K562 (cell line): ENCODE measurements at regions not wholly inside any gene's neighbourhood (a gene's known extent, or its start where the extent isn't known, plus 50 kb on each side); places are given as distances from the start of the nearest gene placed in this dataset.

Experiments used
- ATAC-seq: fragments of 200-7000 bp; cut with Tn5 transposase; 3 replicates; pipeline ENCODE4 v1.9.1; 2020; ENCODE audit warnings: moderate library complexity
- BruUV-seq: library from RNA; stranded (reverse); fragments of 400-500 nt; replicated peaks from 2 replicates; lab custom pipeline; 2021; lab: Mats Ljungman, UMichigan
- CTCF ChIA-PET: fragments of 300-600 bp; formaldehyde crosslinking; extraction: SDS; loops from one replicate; lab custom pipeline; 2021; ENCODE audit warnings: low intra/inter-chr PET ratio; lab: Yijun Ruan, JAX
- POLR2A ChIA-PET: fragments of 300-600, 350-650 bp; sonication (Branson Sonifier 250); formaldehyde crosslinking; extraction: SDS; loops from one replicate; lab custom pipeline; 2021; ENCODE audit warnings: antibody characterized with exemption, inconsistent platforms; lab: Yijun Ruan, JAX
- DNase-seq, 4 experiments: peaks; one replicate each; pipeline versions ENCODE4 v3.0.0 to v3.0.0-alpha.2; 2011 to 2018; ENCODE audit warnings: low spot score in 3 of 4, mixed read lengths in 3 of 4; ENCODE audit errors: extremely low read depth in 1 of 4
- FAIRE-seq: peaks from 2 replicates; lab custom pipeline; 2011; peaks lifted over from hg19 to GRCh38; lab: Jason Lieb, UNC
- H2AFZ ChIP-seq: 2 replicates; pipeline ENCODE4 v1.6.0; 2011; ENCODE audit warnings: low read depth, low read length, control low read depth, inconsistent platforms
- H3K27ac ChIP-seq: fragments of 200-600 bp; 3 replicates; pipeline ENCODE4 v1.8.0; 2011; ENCODE audit warnings: low read depth, mild to moderate bottlenecking, control low read depth, inconsistent platforms, low read length, moderate library complexity, mixed read lengths; ENCODE audit errors: extremely low read depth
- H3K27me3 ChIP-seq, 2 experiments: fragments of 300-600 bp in 1 of 2; 2 replicates in 1 of 2; 3 replicates in 1 of 2; pipeline versions ENCODE4 v1.6.0 to v1.8.0; 2011; ENCODE audit warnings: inconsistent platforms in 2 of 2, low read length in 2 of 2, mild to moderate bottlenecking in 1 of 2, mixed read lengths in 1 of 2, moderate library complexity in 1 of 2; ENCODE audit not compliant: control insufficient read depth in 2 of 2, insufficient read depth in 2 of 2
- H3K36me3 ChIP-seq: fragments of 300-600 bp; 3 replicates; pipeline ENCODE4 v1.8.0; 2011; ENCODE audit warnings: mild to moderate bottlenecking, low read length, inconsistent platforms; ENCODE audit not compliant: control insufficient read depth, insufficient read depth
- H3K4me1 ChIP-seq, 2 experiments: fragments of 200-600 bp in 1 of 2; replicated peaks in 1 of 2; 2 replicates in 1 of 2; 3 replicates in 1 of 2; pipeline versions ENCODE4 v1.5.1 to v1.8.0; 2011; ENCODE audit warnings: inconsistent platforms in 2 of 2, low read length in 2 of 2, mild to moderate bottlenecking in 1 of 2, mixed read lengths in 1 of 2, moderate library complexity in 1 of 2; ENCODE audit not compliant: control insufficient read depth in 2 of 2, insufficient read depth in 2 of 2
- H3K4me2 ChIP-seq: 2 replicates; pipeline ENCODE4 v1.6.1; 2011; ENCODE audit warnings: low read length, control low read depth, inconsistent platforms, mixed read lengths; ENCODE audit not compliant: insufficient read depth
- H3K4me3 ChIP-seq: fragments of 200-600 bp; sonication (generic), shearing (Covaris generic); 2 replicates; pipeline ENCODE4 v1.5.1; 2016; ENCODE audit warnings: control low read depth, inconsistent platforms
- H3K79me2 ChIP-seq: fragments of 200-600 bp; 3 replicates; pipeline ENCODE4 v1.8.0; 2011; ENCODE audit warnings: low read length, inconsistent platforms; ENCODE audit not compliant: control insufficient read depth, insufficient read depth
- H3K9ac ChIP-seq, 2 experiments: 2 replicates each; pipeline versions ENCODE4 v1.6.0 to v1.6.1; 2011; ENCODE audit warnings: low read depth in 2 of 2, low read length in 2 of 2, control low read depth in 1 of 2, inconsistent platforms in 1 of 2, mild to moderate bottlenecking in 1 of 2, mixed read lengths in 1 of 2; ENCODE audit not compliant: insufficient read depth in 1 of 2
- H3K9me1 ChIP-seq: one replicate; pipeline ENCODE4 v1.6.0; 2011; ENCODE audit warnings: inconsistent platforms, mild to moderate bottlenecking, low read length, moderate library complexity; ENCODE audit not compliant: control insufficient read depth, insufficient read depth
- H3K9me3 ChIP-seq: replicated peaks from 2 replicates; pipeline ENCODE4 v1.5.1; 2011; ENCODE audit warnings: low read depth, low read length, inconsistent platforms; ENCODE audit not compliant: control insufficient read depth, insufficient read depth
- H4K20me1 ChIP-seq: replicated peaks from 2 replicates; pipeline ENCODE4 v1.6.1; 2011; ENCODE audit warnings: low read length, inconsistent platforms, mixed read lengths; ENCODE audit not compliant: control insufficient read depth, insufficient read depth
- FOSL1 ChIP-seq: fragments of 200-800 bp; sonication (Bioruptor generic); conservative IDR thresholded peaks from 2 replicates; pipeline ENCODE4 v1.6.1; 2016; ENCODE audit warnings: missing genetic modification characterization, missing compliant biosample characterization
- FOXJ3 ChIP-seq: sonication (generic); formaldehyde crosslinking; IDR thresholded peaks from 2 replicates; pipeline ENCODE4 v1.4.0; 2020; ENCODE audit warnings: mild to moderate bottlenecking, missing genetic modification reagents
- GABPB1 ChIP-seq: sonication (generic); formaldehyde crosslinking; IDR thresholded peaks from 2 replicates; pipeline ENCODE4 v1.8.0; 2022; ENCODE audit warnings: mild to moderate bottlenecking, missing genetic modification reagents
- NFXL1 ChIP-seq: fragments of 450-650 bp; formaldehyde crosslinking; IDR thresholded peaks from 2 replicates; pipeline ENCODE4 v1.4.0; 2021; ENCODE audit warnings: mild to moderate bottlenecking
- RAD21 ChIP-seq, 2 experiments: fragments of 250-450 bp in 1 of 2; fragments of 450-650 bp in 1 of 2; sonication (Bioruptor Pico) in 1 of 2; formaldehyde crosslinking in 1 of 2; IDR thresholded peaks in 1 of 2; conservative IDR thresholded peaks in 1 of 2; 2 replicates each; pipeline versions ENCODE4 v1.4.0 to v1.8.0; 2020 to 2022; ENCODE audit warnings: mild to moderate bottlenecking in 2 of 2, moderate library complexity in 1 of 2
- SNIP1 ChIP-seq: fragments of 450-650 bp; IDR thresholded peaks from 2 replicates; pipeline ENCODE4 v1.7.1; 2017; ENCODE audit warnings: low read depth, mild to moderate bottlenecking
- SRSF1 ChIP-seq: fragments of 200-400 bp; formaldehyde crosslinking; IDR thresholded peaks from 2 replicates; pipeline ENCODE4 v1.6.1; 2017; ENCODE audit warnings: mild to moderate bottlenecking, low read depth, low read length, moderate library complexity
- ZFPM2 ChIP-seq: fragments of 250-450 bp; sonication (Bioruptor Pico); IDR thresholded peaks from 2 replicates; pipeline ENCODE4 v1.5.1; 2022; ENCODE audit warnings: mild to moderate bottlenecking
- ZNF146 ChIP-seq: IDR thresholded peaks from one replicate; pipeline ENCODE4 v1.6.1; 2018; ENCODE audit warnings: missing compliant biosample characterization; ENCODE audit not compliant: unreplicated experiment
- ZNF184 ChIP-seq: sonication (generic); formaldehyde crosslinking; IDR thresholded peaks from 2 replicates; pipeline ENCODE4 v1.5.0; 2020; ENCODE audit warnings: missing genetic modification reagents
- ZNF239 ChIP-seq: fragments of 250-450 bp; sonication (Bioruptor Pico); IDR thresholded peaks from 2 replicates; pipeline ENCODE4 v1.4.0; 2020; ENCODE audit warnings: mild to moderate bottlenecking
- ZNF431 ChIP-seq: sonication (generic); formaldehyde crosslinking; IDR thresholded peaks from 2 replicates; pipeline ENCODE4 v1.8.0; 2022; ENCODE audit warnings: mild to moderate bottlenecking, missing genetic modification reagents
- ZNF668 ChIP-seq: fragments of 250-450 bp; sonication (Bioruptor Pico); IDR thresholded peaks from 2 replicates; pipeline ENCODE4 v1.8.0; 2022; ENCODE audit warnings: mild to moderate bottlenecking, inconsistent platforms
- ZNF699 ChIP-seq: fragments of 250-450 bp; sonication (Bioruptor Pico); IDR thresholded peaks from 2 replicates; pipeline ENCODE4 v1.8.0; 2021; ENCODE audit warnings: mild to moderate bottlenecking, moderate library complexity; ENCODE audit not compliant: insufficient replicate concordance
- ZNF79 ChIP-seq: fragments of 250-450 bp; sonication (Bioruptor Pico); IDR thresholded peaks from 2 replicates; pipeline ENCODE4 v1.4.0; 2020; ENCODE audit warnings: low read depth, mild to moderate bottlenecking, moderate library complexity
- WGBS: fragments of 100-300 bp; shearing (Covaris generic); methylation state at CpG from one replicate; pipeline ENCODE4 v1.1.6; 2016; ENCODE audit warnings: low coverage, mixed read lengths; ENCODE audit not compliant: insufficient coverage; ENCODE audit errors: missing lambda C conversion rate; 5-methylcytosine and 5-hydroxymethylcytosine counted together
- in situ Hi-C: fragments of 300-500 bp; cut with MboI; formaldehyde crosslinking; loops from 4 replicates; pipeline ENCODE4 v1.15.0; 2018; ENCODE audit warnings: inconsistent platforms, mixed read lengths
- intact Hi-C: fragments of 100-400 bp; cut with micrococcal nuclease; formaldehyde crosslinking; loops from 2 replicates; pipeline ENCODE4 v1.14.2; 2022
- TF ChIP-seq, protein P1 (sequence below): fragments of 450-650 bp; formaldehyde crosslinking; IDR thresholded peaks from 2 replicates; pipeline ENCODE4 v1.4.0; 2022; ENCODE audit warnings: mild to moderate bottlenecking, moderate library complexity
- TF ChIP-seq, protein P2 (sequence below): fragments of 250-450 bp; sonication (Bioruptor Pico); IDR thresholded peaks from 2 replicates; pipeline ENCODE4 v1.5.0; 2021
- TF ChIP-seq, protein P3 (sequence below), 3 experiments: fragments of 200-800 bp in 1 of 3; fragments of 250-450 bp in 1 of 3; fragments of 450-650 bp in 1 of 3; sonication (Bioruptor Pico) in 1 of 3; sonication (Bioruptor generic) in 1 of 3; formaldehyde crosslinking in 1 of 3; IDR thresholded peaks; 2 replicates each; pipeline versions ENCODE4 v1.6.1 to v1.8.0; 2016 to 2022; ENCODE audit warnings: mild to moderate bottlenecking in 2 of 3, missing genetic modification characterization in 2 of 3, missing compliant biosample characterization in 1 of 3, moderate library complexity in 1 of 3
- TF ChIP-seq, protein P4 (sequence below): sonication (generic); formaldehyde crosslinking; IDR thresholded peaks from 2 replicates; pipeline ENCODE4 v1.8.0; 2022; ENCODE audit warnings: missing genetic modification reagents, mild to moderate bottlenecking, borderline replicate concordance

DNA sequence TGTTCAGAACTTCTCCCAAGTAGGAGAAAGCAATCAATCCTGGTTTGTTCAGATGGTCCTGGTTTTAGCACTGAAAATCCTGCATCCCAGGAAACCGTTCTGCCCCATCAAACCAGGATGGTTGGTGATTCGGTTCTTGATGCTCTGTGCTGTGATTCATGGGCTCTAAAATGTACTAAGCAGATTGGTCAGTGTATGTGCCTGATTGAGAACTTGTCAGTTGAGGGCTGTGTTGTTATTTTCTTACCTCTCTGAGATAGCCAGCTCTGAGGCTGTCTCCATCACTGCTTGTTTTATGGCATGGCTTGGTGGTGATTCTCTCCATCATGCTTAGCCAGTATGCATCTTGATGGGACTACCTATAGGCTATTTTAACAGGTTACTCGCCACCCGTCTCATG, 246.9 kb upstream of the RBFOX1 start:
- 0% methylated on average over 4 of the region's 4 CpGs for WGBS
- CTCF ChIA-PET: no interaction called here

More for the DNA sequence above, 246.9 kb upstream of the RBFOX1 start:
- Histone ChIP-seq H3K36me3 (no peaks in the 10 kb centered on the region), H3K9me3 (no peaks in the 10 kb centered on the region), H4K20me1 (no peaks in the 10 kb centered on the region), H3K9me1 (no peaks in the 10 kb centered on the region), H3K4me3 (no peak overlapping the region), H3K79me2 (no peaks in the 10 kb centered on the region), H2AFZ (no peak overlapping the region), H3K4me2 (no peak overlapping the region), H3K27me3 (no peaks in the 10 kb centered on the region; a peak in 1 of 5 replicates), H3K9ac (no peak overlapping the region), H3K27ac (no peak overlapping the region), H3K4me1 (no peaks in the 10 kb centered on the region)
- intact Hi-C loops: no loop called here
- ATAC-seq (no peak), DNase-seq (no peak), FAIRE-seq (no peak)
- in situ Hi-C loops: no loop called here
- TF ChIP-seq, protein P1, sequence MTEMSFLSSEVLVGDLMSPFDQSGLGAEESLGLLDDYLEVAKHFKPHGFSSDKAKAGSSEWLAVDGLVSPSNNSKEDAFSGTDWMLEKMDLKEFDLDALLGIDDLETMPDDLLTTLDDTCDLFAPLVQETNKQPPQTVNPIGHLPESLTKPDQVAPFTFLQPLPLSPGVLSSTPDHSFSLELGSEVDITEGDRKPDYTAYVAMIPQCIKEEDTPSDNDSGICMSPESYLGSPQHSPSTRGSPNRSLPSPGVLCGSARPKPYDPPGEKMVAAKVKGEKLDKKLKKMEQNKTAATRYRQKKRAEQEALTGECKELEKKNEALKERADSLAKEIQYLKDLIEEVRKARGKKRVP (CRISPR knock-in tag): no peak
- TF ChIP-seq, protein P2, sequence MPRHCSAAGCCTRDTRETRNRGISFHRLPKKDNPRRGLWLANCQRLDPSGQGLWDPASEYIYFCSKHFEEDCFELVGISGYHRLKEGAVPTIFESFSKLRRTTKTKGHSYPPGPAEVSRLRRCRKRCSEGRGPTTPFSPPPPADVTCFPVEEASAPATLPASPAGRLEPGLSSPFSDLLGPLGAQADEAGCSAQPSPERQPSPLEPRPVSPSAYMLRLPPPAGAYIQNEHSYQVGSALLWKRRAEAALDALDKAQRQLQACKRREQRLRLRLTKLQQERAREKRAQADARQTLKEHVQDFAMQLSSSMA (CRISPR knock-in tag): no peak
- no peak for TF ChIP-seq ZNF239 (CRISPR knock-in tag)
- TF ChIP-seq ZFPM2 (CRISPR knock-in tag): no peak
- TF ChIP-seq, protein P3, sequence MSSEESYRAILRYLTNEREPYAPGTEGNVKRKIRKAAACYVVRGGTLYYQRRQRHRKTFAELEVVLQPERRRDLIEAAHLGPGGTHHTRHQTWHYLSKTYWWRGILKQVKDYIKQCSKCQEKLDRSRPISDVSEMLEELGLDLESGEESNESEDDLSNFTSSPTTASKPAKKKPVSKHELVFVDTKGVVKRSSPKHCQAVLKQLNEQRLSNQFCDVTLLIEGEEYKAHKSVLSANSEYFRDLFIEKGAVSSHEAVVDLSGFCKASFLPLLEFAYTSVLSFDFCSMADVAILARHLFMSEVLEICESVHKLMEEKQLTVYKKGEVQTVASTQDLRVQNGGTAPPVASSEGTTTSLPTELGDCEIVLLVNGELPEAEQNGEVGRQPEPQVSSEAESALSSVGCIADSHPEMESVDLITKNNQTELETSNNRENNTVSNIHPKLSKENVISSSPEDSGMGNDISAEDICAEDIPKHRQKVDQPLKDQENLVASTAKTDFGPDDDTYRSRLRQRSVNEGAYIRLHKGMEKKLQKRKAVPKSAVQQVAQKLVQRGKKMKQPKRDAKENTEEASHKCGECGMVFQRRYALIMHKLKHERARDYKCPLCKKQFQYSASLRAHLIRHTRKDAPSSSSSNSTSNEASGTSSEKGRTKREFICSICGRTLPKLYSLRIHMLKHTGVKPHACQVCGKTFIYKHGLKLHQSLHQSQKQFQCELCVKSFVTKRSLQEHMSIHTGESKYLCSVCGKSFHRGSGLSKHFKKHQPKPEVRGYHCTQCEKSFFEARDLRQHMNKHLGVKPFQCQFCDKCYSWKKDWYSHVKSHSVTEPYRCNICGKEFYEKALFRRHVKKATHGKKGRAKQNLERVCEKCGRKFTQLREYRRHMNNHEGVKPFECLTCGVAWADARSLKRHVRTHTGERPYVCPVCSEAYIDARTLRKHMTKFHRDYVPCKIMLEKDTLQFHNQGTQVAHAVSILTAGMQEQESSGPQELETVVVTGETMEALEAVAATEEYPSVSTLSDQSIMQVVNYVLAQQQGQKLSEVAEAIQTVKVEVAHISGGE (CRISPR knock-in tag; IDR thresholded peaks at IDR 0.05): no peak
- TF ChIP-seq ZNF668 (CRISPR knock-in tag): no peak
- TF ChIP-seq, protein P4, sequence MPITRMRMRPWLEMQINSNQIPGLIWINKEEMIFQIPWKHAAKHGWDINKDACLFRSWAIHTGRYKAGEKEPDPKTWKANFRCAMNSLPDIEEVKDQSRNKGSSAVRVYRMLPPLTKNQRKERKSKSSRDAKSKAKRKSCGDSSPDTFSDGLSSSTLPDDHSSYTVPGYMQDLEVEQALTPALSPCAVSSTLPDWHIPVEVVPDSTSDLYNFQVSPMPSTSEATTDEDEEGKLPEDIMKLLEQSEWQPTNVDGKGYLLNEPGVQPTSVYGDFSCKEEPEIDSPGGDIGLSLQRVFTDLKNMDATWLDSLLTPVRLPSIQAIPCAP: no peak
- no peak for TF ChIP-seq ZNF146 (CRISPR knock-in tag)
- no peak for TF ChIP-seq ZNF184 (CRISPR knock-in tag)
- no peak for TF ChIP-seq GABPB1 (CRISPR knock-in tag)
- no peak for TF ChIP-seq SRSF1
- no peak for TF ChIP-seq ZNF699
- no peak for TF ChIP-seq RAD21 (CRISPR knock-in tag; conservative IDR thresholded peaks at IDR 0.05 in 1 of 2, IDR thresholded peaks at IDR 0.05 in 1 of 2)
- no peak for TF ChIP-seq NFXL1 (CRISPR knock-in tag)
- no peak for TF ChIP-seq ZNF79 (CRISPR knock-in tag)
- TF ChIP-seq ZNF431 (CRISPR knock-in tag): no peak
- no peak for TF ChIP-seq SNIP1
- TF ChIP-seq FOSL1: no peak
- TF ChIP-seq FOXJ3 (CRISPR knock-in tag): no peak
- POLR2A ChIA-PET: interaction anchor here (1.0 kb wide), 1 partner anchor 8 kb away, joined by 3 read pairs; no protein-coding TSS in a partner anchor
- BruUV-seq: no TSS peak
